Lung (tissue), 11 donors: ENCODE measurements at regions not wholly inside any gene's neighbourhood (a gene's known extent, or its start where the extent isn't known, plus 50 kb on each side); places are given as distances from the start of the nearest gene placed in this dataset.

Source experiments
- ATAC-seq: fragments of 200-7000 bp; cut with Tn5 transposase; one replicate; pipeline ENCODE4 v1.9.1; 2020; ENCODE audit warnings: moderate number of reproducible peaks; ENCODE audit not compliant: insufficient read depth, low FRiP score
- DNase-seq, 3 donors: peaks; one replicate each; pipeline ENCODE4 v3.0.0-alpha.2; 2013 to 2017
- H3K27ac ChIP-seq, 2 donors: one replicate each; pipeline ENCODE4 v1.5.1; 2013; ENCODE audit warnings: mild to moderate bottlenecking in 2 of 2, moderate library complexity in 2 of 2, control low read depth in 1 of 2, inconsistent platforms in 1 of 2, low read depth in 1 of 2, low read length in 1 of 2
- H3K27me3 ChIP-seq, 3 donors: one replicate each; pipeline ENCODE4 v1.5.1; 2013; ENCODE audit warnings: low read length in 2 of 3; ENCODE audit not compliant: control insufficient read depth in 3 of 3, insufficient read depth in 3 of 3
- H3K36me3 ChIP-seq, 4 donors: one replicate each; pipeline ENCODE4 v1.5.1; 2013; ENCODE audit warnings: low read length in 4 of 4, mild to moderate bottlenecking in 1 of 4, moderate library complexity in 1 of 4; ENCODE audit not compliant: control insufficient read depth in 4 of 4, insufficient read depth in 4 of 4
- H3K4me1 ChIP-seq, 5 donors: one replicate each; pipeline ENCODE4 v1.5.1; 2013; ENCODE audit warnings: low read length in 5 of 5, mild to moderate bottlenecking in 2 of 5, moderate library complexity in 1 of 5; ENCODE audit not compliant: control insufficient read depth in 5 of 5, insufficient read depth in 5 of 5
- H3K4me3 ChIP-seq: one replicate; pipeline ENCODE4 v1.5.1; 2013; ENCODE audit warnings: mild to moderate bottlenecking, control low read depth, moderate library complexity
- H3K9ac ChIP-seq, 2 donors: one replicate each; pipeline ENCODE4 v1.5.1; 2013; ENCODE audit warnings: low read length in 2 of 2, control low read depth in 1 of 2; ENCODE audit not compliant: insufficient read depth in 1 of 2
- H3K9me3 ChIP-seq, 4 donors: one replicate each; pipeline ENCODE4 v1.5.1; 2013; ENCODE audit warnings: low read length in 3 of 4, mild to moderate bottlenecking in 1 of 4, moderate library complexity in 1 of 4; ENCODE audit not compliant: control insufficient read depth in 4 of 4, insufficient read depth in 3 of 4
- WGBS, 2 donors: extraction: QIAGEN DNeasy Blood & Tissue Kit; methylation state at CpG; one replicate each; pipeline ENCODE4 v1.1.7; 2013; 5-methylcytosine and 5-hydroxymethylcytosine counted together
- TF ChIP-seq, protein P1 (sequence below): IDR thresholded peaks from 2 replicates; pipeline ENCODE4 v1.5.1; 2012; ENCODE audit warnings: mild to moderate bottlenecking; ENCODE audit errors: control extremely low read depth, extremely low read depth
- donor health status: control.
- donor health status: control.
- donor health status: Bipolar disorder and iron deficiency.
- donor health status: healthy.
- donor health status: DM: yes; HTN: yes; CAD: no.

DNA sequence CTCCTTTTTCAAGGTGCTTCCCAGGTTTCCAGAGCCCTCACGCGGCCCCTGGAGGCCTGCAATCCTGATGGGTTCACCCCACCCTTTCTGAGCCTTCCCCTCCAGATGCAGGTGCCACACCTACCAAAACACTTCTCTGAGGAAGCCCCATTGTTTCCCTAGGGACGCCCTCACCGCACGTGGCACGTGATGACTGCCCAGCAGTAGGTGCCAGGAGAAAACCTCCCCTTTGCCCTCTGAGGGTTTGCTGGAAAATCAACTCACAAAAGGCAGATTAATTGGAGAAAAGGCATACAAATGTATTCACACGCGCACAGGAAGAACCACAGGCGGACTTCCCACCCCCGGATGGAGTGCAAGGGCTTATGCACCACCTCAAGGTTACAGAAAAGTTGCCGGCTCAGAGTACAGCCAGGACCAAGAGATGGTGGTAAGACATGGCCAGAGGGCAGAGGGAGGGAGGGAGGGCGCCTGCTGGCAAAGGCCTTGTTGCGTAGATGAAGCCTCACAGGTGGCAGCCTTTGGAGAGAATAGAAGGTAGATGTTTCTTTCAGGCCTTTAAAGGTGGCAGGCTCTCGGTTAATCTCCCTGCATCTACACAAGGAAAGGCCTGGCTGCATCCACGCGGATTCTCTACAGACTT lies 269.4 kb upstream of the RAB6C start:
- ATAC-seq (no peak), DNase-seq (no peak)
- Histone ChIP-seq H3K36me3 (no peaks in the 10 kb centered on the region), H3K4me1 (no peaks in the 10 kb centered on the region), H3K9me3 (no peaks in the 10 kb centered on the region), H3K27ac (no peak overlapping the region), H3K27me3 (no peaks in the 10 kb centered on the region), H3K4me3 (no peak overlapping the region), H3K9ac (no peak overlapping the region)
- WGBS, 2 donors: 83 to 93% methylated on average over 16 of the region's 16 CpGs
- TF ChIP-seq, protein P1, sequence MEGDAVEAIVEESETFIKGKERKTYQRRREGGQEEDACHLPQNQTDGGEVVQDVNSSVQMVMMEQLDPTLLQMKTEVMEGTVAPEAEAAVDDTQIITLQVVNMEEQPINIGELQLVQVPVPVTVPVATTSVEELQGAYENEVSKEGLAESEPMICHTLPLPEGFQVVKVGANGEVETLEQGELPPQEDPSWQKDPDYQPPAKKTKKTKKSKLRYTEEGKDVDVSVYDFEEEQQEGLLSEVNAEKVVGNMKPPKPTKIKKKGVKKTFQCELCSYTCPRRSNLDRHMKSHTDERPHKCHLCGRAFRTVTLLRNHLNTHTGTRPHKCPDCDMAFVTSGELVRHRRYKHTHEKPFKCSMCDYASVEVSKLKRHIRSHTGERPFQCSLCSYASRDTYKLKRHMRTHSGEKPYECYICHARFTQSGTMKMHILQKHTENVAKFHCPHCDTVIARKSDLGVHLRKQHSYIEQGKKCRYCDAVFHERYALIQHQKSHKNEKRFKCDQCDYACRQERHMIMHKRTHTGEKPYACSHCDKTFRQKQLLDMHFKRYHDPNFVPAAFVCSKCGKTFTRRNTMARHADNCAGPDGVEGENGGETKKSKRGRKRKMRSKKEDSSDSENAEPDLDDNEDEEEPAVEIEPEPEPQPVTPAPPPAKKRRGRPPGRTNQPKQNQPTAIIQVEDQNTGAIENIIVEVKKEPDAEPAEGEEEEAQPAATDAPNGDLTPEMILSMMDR: no peak

DNA sequence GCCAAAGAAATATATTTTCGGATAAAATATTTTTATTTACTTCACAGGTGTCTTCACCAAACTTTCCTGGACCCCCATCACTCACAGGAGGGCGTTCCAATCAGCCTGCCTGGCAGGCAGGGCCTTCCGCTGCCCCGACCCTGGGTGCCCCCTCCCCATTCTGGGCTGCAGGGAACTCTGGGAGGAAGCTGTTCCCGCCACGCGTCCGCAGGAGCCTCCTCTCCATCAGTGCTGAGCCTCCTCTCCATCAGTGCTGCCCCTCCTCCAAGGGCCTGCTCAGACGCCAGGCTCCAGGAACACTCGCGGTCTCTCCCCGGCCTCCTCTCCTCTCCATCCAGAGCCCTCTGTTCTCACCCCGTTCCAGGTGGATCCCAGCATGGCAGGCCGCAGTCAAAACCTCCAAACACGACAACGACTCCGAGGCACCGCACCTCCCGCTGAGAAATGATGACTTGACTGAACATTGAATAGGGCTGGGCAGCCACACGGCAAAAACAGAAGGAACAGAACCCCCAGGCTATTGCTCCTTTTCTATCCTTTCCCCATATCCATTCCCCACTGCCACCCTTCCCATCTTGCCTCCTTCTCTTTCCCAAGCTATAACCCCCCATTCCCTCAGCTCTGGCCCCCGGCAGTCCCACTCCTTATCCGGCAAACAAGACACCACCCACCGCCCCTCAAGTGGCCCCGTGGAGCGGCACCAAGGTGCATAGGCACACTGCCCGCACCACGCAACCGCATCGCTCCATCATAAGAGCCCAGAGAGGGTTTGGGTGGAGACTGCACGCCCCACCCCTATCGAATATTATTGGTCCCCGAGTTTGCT lies 268.6 kb upstream of the RAB6C start:
- TF ChIP-seq, protein P1: no peak
- 89 to 90% methylated on average over 32 of the region's 32 CpGs for WGBS, 2 donors

DNA sequence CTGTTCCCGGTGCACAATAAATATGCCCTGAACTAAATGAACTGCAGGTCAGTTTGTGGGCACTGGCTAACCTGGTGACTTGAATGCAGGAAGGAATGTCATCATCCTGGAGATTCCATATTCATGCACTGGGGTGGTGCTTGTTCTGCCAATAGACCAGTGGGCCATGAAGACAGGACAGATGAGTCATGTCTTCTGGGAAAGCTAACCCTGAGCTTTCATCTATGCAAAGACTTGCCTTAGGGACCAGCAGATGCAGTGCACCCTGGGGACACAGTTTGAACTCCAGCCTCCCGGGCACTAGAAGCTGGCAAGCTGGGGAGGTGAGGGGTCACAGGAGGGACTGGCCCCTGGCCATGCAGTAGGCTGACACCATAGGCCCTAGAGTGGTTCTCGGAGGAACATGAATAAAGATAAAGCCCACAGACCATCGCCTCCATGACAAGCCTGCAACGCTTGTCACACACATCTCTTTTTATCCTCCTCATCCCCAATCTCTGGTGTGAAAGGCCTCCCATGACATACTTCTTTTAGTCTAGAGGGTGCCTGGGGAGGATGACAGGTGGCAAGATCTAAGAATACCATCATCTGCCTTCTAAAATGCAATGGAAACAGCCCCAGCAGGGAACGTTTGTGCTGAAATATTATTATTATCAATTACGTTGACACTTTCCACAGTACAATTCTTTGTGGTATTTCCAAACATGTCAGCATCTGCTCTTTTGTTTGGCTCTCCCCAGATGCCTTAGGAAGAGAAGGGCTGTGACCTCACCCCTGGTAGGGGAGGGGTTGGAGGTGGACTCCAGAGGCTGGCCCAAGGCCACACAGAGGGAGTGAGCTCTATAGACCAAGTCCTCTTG lies 267.4 kb upstream of the RAB6C start:
- ATAC-seq: no peak
- 79 to 80% methylated on average over 7 of the region's 7 CpGs for whole genome bisulfite sequencing, 2 donors
- Histone ChIP-seq H3K9me3 (peaks cover 0 to 3% (median 0%) of the 10 kb centered on the region in 4 donors), H3K9ac (no peak overlapping the region), H3K4me1 (no peaks in the 10 kb centered on the region), H3K27ac (no peak overlapping the region), H3K27me3 (peaks cover 0 to 2% (median 0%) of the 10 kb centered on the region in 3 donors), H3K4me3 (no peak overlapping the region), H3K36me3 (no peaks in the 10 kb centered on the region)
- TF ChIP-seq, protein P1: no peak
- no peak for DNase-seq

More for the DNA sequence above, 268.6 kb upstream of the RAB6C start:
- H3K4me3 ChIP-seq: no peak overlapping the region
- no peak overlapping the region for H3K27ac ChIP-seq
- H3K9me3 ChIP-seq: no peaks in the 10 kb centered on the region
- H3K27me3 ChIP-seq: peaks cover 0 to 2% (median 0%) of the 10 kb centered on the region in 3 donors
- H3K36me3 ChIP-seq: no peaks in the 10 kb centered on the region
- no peak for ATAC-seq
- no peak overlapping the region for H3K9ac ChIP-seq
- no peak for DNase-seq
- no peaks in the 10 kb centered on the region for H3K4me1 ChIP-seq
